GM18505 (cell line): ENCODE measurements at regions not wholly inside any gene's neighbourhood (a gene's known extent, or its start where the extent isn't known, plus 50 kb on each side); places are given as distances from the start of the nearest gene placed in this dataset.

Experiments
- ATAC-seq: cut with Tn5 transposase; IDR thresholded peaks from one replicate; pipeline ENCODE4 v1.9.1; 2021; ENCODE audit not compliant: unreplicated experiment
- POLR2A ChIP-seq: IDR thresholded peaks from 4 replicates; pipeline ENCODE4 v1.6.1; 2011; ENCODE audit warnings: borderline replicate concordance; ENCODE audit not compliant: insufficient read depth, insufficient read length; ENCODE audit errors: extremely low read depth

DNA sequence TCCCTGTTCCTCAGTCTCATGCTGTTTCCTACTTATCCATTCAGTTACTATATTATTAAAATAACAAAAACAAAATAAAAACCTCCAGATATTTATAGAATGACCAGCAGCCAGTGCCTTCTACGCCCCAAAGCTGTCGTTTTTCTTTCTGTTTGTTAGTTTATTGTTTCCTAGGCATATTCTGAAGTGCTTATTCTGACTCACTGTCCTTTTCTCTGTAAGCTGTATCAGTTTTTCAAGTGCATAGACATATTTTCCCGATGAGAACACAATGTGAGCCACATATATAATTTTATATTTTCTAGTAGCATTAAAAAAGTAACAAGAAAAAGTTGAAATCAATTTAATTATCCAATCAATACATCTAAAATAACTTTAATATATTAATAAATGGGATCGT is 2158.6 kb upstream of the TENM3 start:
- no peak for ATAC-seq
- TF ChIP-seq POLR2A: no peak

DNA sequence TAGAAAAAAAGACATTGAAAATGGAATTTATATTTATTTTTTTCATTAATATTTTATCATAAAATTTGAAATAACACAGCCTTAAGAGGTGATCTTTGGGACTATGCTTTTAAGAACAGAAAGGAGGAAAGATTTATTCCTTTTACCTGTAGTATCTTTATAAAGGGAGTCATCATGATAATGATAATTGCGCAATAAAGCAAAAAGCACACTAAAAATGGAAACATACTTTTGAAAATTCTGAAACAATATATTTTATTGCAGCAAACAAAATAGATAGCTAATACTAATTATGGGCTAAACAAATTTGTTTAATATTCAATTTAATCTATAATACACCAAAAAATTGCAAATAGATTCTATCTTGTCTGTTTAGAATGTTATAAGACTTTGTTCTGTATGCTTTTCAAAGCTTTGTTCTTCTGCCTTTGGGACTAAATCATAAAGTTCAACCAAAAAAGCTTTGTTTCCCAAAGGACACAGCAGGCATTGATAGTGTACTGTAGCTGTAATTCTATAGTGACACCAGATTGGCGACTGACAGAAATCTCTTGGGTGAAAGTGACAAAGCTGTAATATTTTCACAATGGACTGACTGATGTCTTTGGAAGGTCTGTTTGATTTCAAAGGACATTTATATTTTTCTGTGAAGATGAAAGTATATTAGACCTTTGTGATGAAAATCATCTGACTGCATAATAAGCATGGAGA is 2156.6 kb upstream of the TENM3 start:
- no peak for TF ChIP-seq POLR2A
- no peak for ATAC-seq

DNA sequence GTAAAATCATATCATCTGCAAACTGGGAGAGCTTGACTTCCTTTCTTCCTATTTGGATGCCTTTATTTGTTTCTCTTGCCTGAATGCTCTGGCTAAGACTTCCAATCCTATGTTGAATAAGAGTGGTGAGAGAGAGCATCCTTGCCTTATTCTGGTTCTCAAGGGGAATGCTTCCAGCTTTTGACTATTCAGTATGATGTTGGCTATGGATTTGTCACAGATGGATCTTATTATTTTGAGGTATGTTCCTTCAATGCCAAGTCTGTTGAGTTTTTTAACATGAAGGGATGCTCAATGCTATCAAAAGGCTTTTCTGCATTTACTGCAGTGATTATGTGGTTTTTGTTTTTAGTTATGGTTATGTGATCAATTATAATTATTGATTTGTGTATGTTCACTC is 2144.6 kb upstream of the TENM3 start:
- no peak for TF ChIP-seq POLR2A
- no peak for ATAC-seq

DNA sequence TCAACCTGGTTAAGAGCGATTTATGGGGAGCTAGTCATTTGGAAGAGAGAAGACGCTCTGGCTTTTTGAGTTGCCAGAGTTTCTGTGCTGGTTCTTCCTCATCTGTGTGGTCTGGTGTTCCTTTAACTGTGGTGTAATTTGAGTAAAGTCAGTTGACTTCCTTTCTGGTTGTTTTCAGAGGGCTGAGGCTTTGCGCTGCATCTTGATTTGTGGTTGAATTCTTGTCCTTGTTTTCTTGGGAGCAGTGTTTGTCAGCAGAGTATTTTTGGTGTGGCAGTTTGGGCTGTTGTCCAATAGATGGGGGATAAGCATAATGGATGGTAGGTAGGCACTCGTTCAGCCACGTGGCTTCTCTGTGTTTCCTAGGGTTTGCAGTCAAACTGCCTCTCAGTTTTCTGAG is 2143.2 kb upstream of the TENM3 start:
- ATAC-seq: no peak
- no peak for TF ChIP-seq POLR2A

DNA sequence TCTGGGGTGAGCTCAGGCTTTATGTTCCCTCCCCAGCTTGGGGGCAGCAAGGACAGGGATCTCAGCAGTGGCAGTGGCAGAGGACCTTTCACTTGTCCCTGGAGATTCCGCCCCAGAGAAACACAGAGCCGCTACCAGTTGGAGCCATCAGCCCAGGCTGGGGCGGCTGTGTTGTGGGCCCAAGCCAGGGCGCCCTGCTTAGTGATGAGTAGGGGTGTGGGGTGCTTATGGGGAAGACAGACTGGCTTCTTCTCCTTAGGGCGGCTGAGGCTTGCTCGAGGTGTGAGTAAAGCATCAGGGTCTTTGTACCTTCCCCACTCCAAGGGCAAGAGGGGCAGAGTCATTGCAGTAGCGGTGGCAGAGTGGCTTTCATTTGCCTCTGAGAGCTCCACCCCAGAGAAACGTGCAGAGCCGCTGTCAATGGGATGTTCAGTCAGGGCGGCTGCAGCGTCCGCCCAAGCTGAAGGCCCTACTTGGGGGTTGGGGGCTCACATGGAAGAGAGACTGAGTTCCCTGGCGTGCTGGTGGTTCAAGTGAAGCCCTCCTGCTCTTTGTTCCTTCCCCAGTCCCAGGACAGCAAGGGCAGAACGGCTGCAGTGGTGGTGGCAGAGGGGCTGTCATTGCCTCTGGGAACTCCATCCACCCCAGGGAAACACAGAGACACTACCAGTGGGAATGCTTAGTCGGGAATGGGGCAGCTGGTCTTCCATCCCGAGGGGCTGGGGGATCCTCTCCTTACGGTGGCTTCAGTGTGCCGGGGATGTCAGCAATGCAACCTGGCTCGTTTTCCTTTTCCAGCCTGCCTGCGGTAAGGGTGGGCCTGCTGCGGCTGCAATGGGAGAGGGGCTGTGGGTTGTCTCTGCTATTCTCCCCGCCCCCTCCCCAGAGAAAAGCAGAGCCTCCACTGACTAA is 2142.5 kb upstream of the TENM3 start:
- no peak for ATAC-seq
- no peak for TF ChIP-seq POLR2A

DNA sequence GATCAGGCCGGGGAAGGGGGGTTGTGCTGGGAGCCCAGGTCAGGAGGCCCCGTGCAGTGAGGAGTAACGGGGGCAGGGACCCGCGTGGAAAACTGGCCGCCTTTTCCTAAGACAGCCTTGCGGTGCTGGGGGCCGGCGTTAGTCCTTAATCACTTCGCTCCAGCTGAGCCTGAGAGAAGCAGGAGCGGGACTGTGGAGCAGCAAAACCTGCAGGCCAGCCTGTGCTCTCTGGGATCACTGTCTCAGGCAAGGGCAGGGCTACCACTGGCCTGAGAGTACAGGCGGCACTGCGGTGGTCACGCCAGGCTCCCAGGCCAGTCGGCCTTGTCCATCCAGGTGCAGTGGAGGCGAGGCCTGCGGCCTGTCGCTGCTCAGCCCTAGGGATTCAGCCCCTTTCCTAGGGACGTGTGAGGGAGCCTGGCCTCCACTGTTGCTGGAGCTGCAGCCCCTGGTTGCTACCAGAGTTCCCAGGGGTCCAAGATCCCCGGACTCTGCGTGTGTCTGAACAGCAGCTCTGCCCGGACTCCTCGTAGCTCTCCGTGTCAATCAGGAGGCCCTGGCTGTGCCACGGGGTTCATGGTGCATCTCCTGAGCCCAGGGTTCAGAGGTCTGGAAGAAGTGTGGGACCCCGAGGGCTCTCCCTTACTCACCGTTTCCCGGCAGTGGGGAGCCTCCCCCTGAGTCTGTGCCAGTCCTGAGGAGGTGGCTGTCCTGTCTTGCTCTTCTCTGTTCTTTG is 2141.7 kb upstream of the TENM3 start:
- no peak for ATAC-seq

DNA sequence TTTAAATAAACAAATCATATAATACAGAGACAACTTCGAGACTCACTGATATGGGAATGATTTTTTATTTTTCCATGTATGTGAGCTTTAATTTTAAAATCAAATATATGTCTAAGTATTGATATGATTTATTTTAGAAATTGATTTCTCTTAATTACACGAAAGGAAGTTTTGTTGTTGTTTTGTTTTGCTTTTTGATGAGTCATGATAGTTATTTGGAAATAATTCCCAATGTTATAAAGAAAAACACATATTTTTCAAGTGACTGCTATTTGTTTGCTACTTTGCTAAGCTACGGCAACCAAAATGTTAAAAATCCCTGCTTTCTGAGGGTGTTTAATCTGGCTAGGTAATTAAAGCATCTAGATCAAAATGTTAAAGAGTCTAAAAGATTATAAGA is 2139.4 kb upstream of the TENM3 start:
- no peak for TF ChIP-seq POLR2A
- ATAC-seq: no peak

More for the DNA sequence above, 2141.7 kb upstream of the TENM3 start:
- TF ChIP-seq POLR2A: no peak

DNA sequence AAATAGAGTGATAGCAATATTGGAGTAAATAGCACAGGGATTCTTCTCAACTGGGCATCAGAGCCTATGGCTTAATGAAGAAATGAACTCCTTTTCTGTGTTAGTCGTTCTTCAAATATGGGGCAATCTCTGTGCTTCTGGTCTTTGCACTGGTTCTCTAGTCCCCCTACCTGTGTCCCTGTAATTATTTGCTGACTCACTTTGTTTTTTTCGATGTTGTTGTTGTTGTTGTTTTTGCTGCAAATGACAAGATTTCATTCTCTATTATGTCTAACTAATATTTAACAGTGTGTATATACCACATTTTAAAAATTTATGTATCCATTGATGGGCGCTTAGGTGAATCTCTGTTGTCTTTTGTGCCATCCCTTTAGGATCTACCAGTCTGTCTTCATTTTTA is 2137.8 kb upstream of the TENM3 start:
- no peak for ATAC-seq
- no peak for TF ChIP-seq POLR2A

DNA sequence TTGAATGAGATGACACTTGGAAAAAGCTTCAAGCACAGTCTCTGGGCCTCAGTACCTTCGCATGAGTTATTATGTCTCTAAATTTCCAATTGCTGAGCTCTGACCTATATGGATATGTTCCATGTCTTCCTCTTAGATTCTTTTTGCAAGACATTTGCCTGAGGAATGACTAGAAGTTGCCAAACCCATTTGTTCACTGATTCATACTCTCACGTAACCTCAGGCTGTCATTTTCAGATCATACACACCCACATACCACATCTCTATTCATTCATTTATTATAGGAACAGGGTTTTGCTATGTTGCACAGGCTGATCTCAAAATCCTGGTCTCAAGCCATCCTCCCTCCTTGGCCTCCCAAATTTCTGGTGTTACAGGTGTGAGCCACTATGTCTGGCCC is 2137.1 kb upstream of the TENM3 start:
- no peak for TF ChIP-seq POLR2A
- ATAC-seq: no peak

DNA sequence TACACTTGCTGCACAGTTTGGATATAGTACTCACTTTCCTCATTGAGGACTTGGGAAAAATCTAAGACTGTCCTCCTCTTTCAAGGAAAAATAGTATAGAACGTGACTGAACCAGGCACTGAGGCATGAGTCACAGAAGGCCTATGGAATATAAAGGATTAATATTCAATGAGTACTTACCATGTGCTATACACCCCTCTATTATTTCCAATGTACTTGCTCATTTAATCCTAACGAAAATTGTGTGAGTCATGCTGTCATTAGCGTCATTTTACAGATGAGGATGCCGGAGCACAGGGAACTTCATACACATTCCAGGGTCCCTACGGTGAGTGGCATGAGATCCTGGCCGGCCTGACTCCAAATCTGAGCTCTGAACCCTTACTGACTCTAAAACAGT is 2136.2 kb upstream of the TENM3 start:
- TF ChIP-seq POLR2A: no peak
- no peak for ATAC-seq

DNA sequence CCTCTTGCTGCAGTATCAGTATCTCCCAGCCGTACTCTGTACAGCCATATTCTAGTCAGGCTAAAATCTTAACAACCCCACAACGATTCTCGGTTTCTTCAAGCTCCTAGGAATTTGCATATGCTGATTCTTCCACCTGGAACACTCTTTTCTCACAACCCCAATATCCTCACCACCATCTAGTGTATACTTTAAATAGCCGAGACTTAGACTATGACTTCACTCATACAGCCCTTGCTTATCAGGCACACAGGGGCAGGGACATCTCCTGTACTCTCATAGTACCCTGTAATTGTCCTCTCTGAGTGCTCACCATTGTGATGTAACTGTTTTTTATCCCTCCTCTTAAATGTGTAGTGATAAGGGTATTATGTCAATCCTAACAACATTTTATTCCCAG is 2126.4 kb upstream of the TENM3 start:
- no peak for TF ChIP-seq POLR2A
- no peak for ATAC-seq

DNA sequence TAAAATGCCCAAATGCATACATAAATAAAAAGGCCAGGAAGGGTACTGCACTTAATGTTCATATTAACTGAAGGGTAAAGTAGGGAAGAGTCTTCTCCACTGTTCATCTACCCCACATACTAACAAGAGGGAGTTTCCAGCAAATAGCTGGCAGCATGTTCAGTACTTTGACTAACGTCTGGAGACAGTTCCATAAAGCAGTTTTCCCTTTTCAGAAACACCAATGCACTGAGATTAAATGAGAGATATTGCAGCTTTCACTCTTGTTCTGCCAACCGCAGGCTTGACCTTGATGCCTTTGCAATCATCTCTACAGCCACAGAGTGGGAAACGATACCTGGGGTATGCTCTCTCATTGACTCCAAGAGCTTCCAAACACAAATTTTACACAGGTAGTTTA is 2123.1 kb upstream of the TENM3 start:
- no peak for TF ChIP-seq POLR2A
- no peak for ATAC-seq

DNA sequence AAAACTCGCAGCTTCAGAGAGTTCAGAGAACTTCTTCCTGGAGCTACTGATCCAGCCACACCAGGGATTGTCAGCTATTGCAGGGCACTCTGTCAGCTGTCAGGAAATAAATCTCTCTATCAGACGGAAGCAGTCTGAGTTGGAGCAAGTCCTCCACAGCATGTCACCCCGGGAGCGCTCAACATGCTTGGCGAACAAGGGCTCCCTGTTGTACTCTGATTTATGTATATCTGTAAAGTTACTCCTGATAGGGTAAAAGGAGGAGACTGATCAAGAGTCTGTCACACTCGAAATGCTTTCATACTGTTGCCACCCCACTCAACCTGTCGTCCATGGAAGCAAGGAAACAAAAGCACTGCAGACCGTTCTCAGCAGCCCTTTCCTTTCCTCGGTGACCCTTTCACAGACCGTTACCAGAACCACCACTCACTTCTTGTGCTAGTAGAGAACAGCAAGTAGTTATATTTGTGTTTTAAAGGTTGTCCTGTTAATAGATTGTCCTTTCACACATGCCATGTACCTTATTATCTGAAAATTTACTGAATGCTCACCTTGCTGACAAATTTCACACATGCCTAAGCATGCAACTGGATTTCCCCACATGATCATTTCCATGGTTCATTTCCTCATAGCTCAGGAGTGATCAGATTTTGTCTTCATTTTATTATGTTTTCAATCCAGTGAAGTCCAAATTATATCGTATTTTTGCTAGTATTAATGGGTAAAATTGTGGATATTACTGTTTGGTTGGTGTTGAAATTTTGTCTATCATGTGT is 2108.9 kb upstream of the TENM3 start:
- TF ChIP-seq POLR2A: no peak
- ATAC-seq: no peak

DNA sequence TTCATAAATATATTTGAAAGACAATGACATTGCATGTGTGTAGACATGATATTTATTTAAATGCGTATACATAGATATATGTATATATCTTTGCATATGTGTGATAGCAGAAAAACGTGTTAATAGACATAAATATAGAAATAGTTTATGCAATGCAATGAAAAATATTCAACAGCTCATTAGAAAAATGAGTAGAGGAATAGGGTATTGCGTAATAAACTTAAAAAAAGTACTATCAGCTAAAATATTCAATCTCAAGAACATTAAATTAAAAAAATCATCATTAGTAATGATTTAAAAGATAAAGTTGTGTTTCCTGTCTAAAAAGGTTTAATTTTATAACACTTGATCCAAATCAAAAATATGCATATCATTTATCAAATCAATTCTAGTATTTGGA is 2101.5 kb upstream of the TENM3 start:
- no peak for TF ChIP-seq POLR2A

DNA sequence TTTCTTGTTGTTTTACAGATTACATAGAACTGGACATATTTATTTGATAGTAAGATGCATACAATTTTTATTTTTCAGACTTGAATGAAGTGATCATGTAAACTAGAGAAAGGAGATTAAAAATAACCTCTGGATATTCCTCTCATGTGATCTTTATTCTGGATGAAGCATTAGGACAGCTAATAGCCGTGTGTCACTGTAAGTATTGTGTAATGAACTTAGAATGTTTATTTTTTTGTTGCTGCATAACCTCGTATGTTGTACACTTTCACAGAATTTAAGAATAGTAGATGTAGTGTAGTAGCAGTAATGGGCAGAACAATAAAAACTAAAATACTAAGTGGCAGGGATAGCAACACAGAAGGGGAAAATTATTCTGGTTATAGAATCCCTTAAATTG is 2094.5 kb upstream of the TENM3 start:
- no peak for ATAC-seq
- TF ChIP-seq POLR2A: no peak

More for the DNA sequence above, 2101.5 kb upstream of the TENM3 start:
- ATAC-seq: no peak
